Endothelial cell of umbilical vein (primary cell): ENCODE measurements at regions not wholly inside any gene's neighbourhood (a gene's known extent, or its start where the extent isn't known, plus 50 kb on each side); places are given as distances from the start of the nearest gene placed in this dataset.

Source experiments
- BruUV-seq: library from RNA; stranded (reverse); fragments of 400-500 nt; replicated peaks from 2 replicates; lab custom pipeline; 2021; lab: Mats Ljungman, UMichigan
- CTCF ChIA-PET: fragments of 300-600, 350-600 bp; sonication (Branson Sonifier 250); formaldehyde crosslinking; loops from one replicate; lab custom pipeline; 2021; ENCODE audit warnings: antibody characterized with exemption, inconsistent platforms; lab: Charles Lee
- POLR2A ChIA-PET: fragments of 300-600, 350-600 bp; sonication (Branson Sonifier 250); formaldehyde crosslinking; loops from one replicate; lab custom pipeline; 2021; ENCODE audit warnings: antibody characterized with exemption, inconsistent platforms; lab: Charles Lee
- DNase-seq: peaks from one replicate; pipeline ENCODE4 v3.0.0-alpha.2; 2011; ENCODE audit warnings: low read depth, low spot score
- FAIRE-seq: peaks from 2 replicates; lab custom pipeline; 2011; peaks lifted over from hg19 to GRCh38; lab: Jason Lieb, UNC
- H2AFZ ChIP-seq: 2 replicates; pipeline ENCODE4 v1.6.0; 2012; ENCODE audit warnings: low read depth, low read length, control low read depth, inconsistent platforms
- H3K27ac ChIP-seq: 2 replicates; pipeline ENCODE4 v1.5.1; 2011; ENCODE audit warnings: low read depth, mild to moderate bottlenecking, control low read depth, low read length, moderate library complexity; ENCODE audit not compliant: insufficient read depth
- H3K27me3 ChIP-seq, 2 experiments: 2 replicates each; pipeline versions ENCODE4 v1.6.0 to v1.6.1; 2011; ENCODE audit warnings: low read length in 2 of 2, mixed read lengths in 1 of 2; ENCODE audit not compliant: control insufficient read depth in 2 of 2, insufficient read depth in 2 of 2
- H3K36me3 ChIP-seq, 2 experiments: 2 replicates in 1 of 2; 3 replicates in 1 of 2; pipeline ENCODE4 v1.5.1; 2011; ENCODE audit warnings: low read length in 2 of 2, mild to moderate bottlenecking in 1 of 2, moderate library complexity in 1 of 2; ENCODE audit not compliant: control insufficient read depth in 2 of 2, insufficient read depth in 2 of 2; ENCODE audit errors: extremely low read depth in 1 of 2
- H3K4me1 ChIP-seq: 3 replicates; pipeline ENCODE4 v1.5.1; 2011; ENCODE audit warnings: mild to moderate bottlenecking, low read length; ENCODE audit not compliant: control insufficient read depth, insufficient read depth; ENCODE audit errors: extremely low read depth
- H3K4me2 ChIP-seq: 2 replicates; pipeline ENCODE4 v1.6.1; 2011; ENCODE audit warnings: low read length, control low read depth, mixed read lengths; ENCODE audit not compliant: insufficient read depth
- H3K4me3 ChIP-seq, 3 experiments: fragments of 200-600 bp in 1 of 3; sonication (generic), shearing (Covaris generic) in 1 of 3; replicated peaks in 1 of 3; 2 replicates each; pipeline ENCODE4 v1.5.1; 2011 to 2016; ENCODE audit warnings: control low read depth in 3 of 3, low read length in 3 of 3, mild to moderate bottlenecking in 2 of 3, inconsistent platforms in 1 of 3, low read depth in 1 of 3, moderate library complexity in 1 of 3; ENCODE audit not compliant: insufficient read depth in 1 of 3
- H3K79me2 ChIP-seq: 2 replicates; pipeline ENCODE4 v1.6.0; 2012; ENCODE audit warnings: low read length, inconsistent platforms; ENCODE audit not compliant: control insufficient read depth, insufficient read depth
- H3K9ac ChIP-seq: replicated peaks from 2 replicates; pipeline ENCODE3; 2011; ENCODE audit warnings: low read length, control low read depth; ENCODE audit not compliant: insufficient read depth; ENCODE audit errors: extremely low read depth
- H3K9me1 ChIP-seq: replicated peaks from 3 replicates; pipeline ENCODE4 v1.6.0; 2011; ENCODE audit warnings: mild to moderate bottlenecking, low read length; ENCODE audit not compliant: control insufficient read depth, insufficient read depth; ENCODE audit errors: extremely low read depth
- H3K9me3 ChIP-seq: replicated peaks from 2 replicates; pipeline ENCODE4 v1.5.1; 2012; ENCODE audit warnings: low read length, inconsistent platforms; ENCODE audit not compliant: control insufficient read depth, insufficient read depth
- H4K20me1 ChIP-seq: replicated peaks from 2 replicates; pipeline ENCODE3; 2011; ENCODE audit warnings: mild to moderate bottlenecking, low read length; ENCODE audit not compliant: control insufficient read depth, insufficient read depth; ENCODE audit errors: extremely low read depth
- CTCF ChIP-seq, 2 donors: IDR thresholded peaks; 1 replicate in 1 of 2; 2 replicates in 1 of 2; pipeline ENCODE4 v1.5.1; 2011; ENCODE audit warnings: low read length in 2 of 2, mild to moderate bottlenecking in 2 of 2, moderate library complexity in 2 of 2, control low read depth in 1 of 2, inconsistent platforms in 1 of 2, low read depth in 1 of 2; ENCODE audit not compliant: insufficient read depth in 1 of 2; ENCODE audit errors: extremely low read depth in 1 of 2
- EZH2 ChIP-seq: IDR thresholded peaks from 2 replicates; pipeline ENCODE4 v1.6.1; 2012; ENCODE audit warnings: borderline replicate concordance, low read depth, mild to moderate bottlenecking, moderate library complexity, low read length, inconsistent platforms; ENCODE audit not compliant: severe bottlenecking
- FOS ChIP-seq: IDR thresholded peaks from 2 replicates; pipeline ENCODE4 v1.6.1; 2011; ENCODE audit warnings: mild to moderate bottlenecking, low read length, moderate library complexity, borderline replicate concordance; ENCODE audit not compliant: insufficient read depth
- JUN ChIP-seq: IDR thresholded peaks from 2 replicates; pipeline ENCODE4 v1.6.1; 2011; ENCODE audit warnings: borderline replicate concordance, low read depth; ENCODE audit not compliant: insufficient read length, insufficient read depth
- MYC ChIP-seq: IDR thresholded peaks from one replicate; pipeline ENCODE4 v1.6.1; 2011; ENCODE audit warnings: mild to moderate bottlenecking, low read depth, low read length
- POLR2A ChIP-seq: IDR thresholded peaks from 2 replicates; pipeline ENCODE4 v1.6.1; 2012; ENCODE audit warnings: low read depth, mild to moderate bottlenecking, control low read depth, low read length
- dilution Hi-C: fragments of 300-500 bp; cut with MboI; formaldehyde crosslinking; loops from one replicate; pipeline ENCODE4 v1.15.0; 2019; ENCODE audit warnings: low sequenced_read_pairs; ENCODE audit not compliant: extremely low pct_ligation_motif_present
- intact Hi-C: fragments of 100-400 bp; cut with micrococcal nuclease; formaldehyde crosslinking; loops from one replicate; pipeline ENCODE4 v1.10.0; 2022
- TF ChIP-seq, protein P1 (sequence below): IDR thresholded peaks from 2 replicates; pipeline ENCODE4 v1.6.1; 2011; ENCODE audit not compliant: insufficient read depth, insufficient read length

- Histone ChIP-seq H3K9me3 (no peaks in the 10 kb centered on the region), H3K4me3 (no peak overlapping the region), H3K79me2 (no peaks in the 10 kb centered on the region), H3K9me1 (no peaks in the 10 kb centered on the region), H2AFZ (no peak overlapping the region), H3K36me3 (no peaks in the 10 kb centered on the region), H4K20me1 (no peaks in the 10 kb centered on the region), H3K27me3 (no peaks in the 10 kb centered on the region), H3K4me1 (no peaks in the 10 kb centered on the region), H3K4me2 (no peak overlapping the region), H3K27ac (no peak overlapping the region), H3K9ac (no peak overlapping the region)
- dilution Hi-C loops = no loop called here
- intact Hi-C loops = no loop called here
- POLR2A ChIA-PET = no interaction called here
- CTCF ChIA-PET = no interaction called here
- BruUV-seq = no TSS peak
- DNase-seq = no peak
- no peak for FAIRE-seq
- TF ChIP-seq, protein P1, sequence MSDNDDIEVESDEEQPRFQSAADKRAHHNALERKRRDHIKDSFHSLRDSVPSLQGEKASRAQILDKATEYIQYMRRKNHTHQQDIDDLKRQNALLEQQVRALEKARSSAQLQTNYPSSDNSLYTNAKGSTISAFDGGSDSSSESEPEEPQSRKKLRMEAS = no peak
- TF ChIP-seq EZH2 = no peak
- TF ChIP-seq CTCF (IDR thresholded peaks at IDR 0.05; ENCODE audit: extremely low read depth in 1 of 2, insufficient read depth in 1 of 2, low read depth in 1 of 2, low read length in 2 of 2) = no peak
- TF ChIP-seq POLR2A = no peak
- no peak for TF ChIP-seq FOS
- TF ChIP-seq MYC = no peak
- TF ChIP-seq JUN = no peak
These were observed 53.7 kb upstream of the CD36 start for GRCh38 chr7:80584778-80585177.
